ENCODE measurements at regions not wholly inside any gene's neighbourhood (a gene's known extent, or its start where the extent isn't known, plus 50 kb on each side); places are given as distances from the start of the nearest gene placed in this dataset.

- H2AFZ ChIP-seq (ENCODE audit: low read depth, low read length) = no peak overlapping the region
- CTCF ChIA-PET (ENCODE audit: low intra/inter-chr PET ratio) = no interaction called here
- POLR2A ChIA-PET = interaction anchor here (0.7 to 1.4 kb wide), 2 partner anchors 13 to 17 kb away, joined by 3 read pairs; no protein-coding TSS in a partner anchor
- no peak for TF ChIP-seq KDM5B (IDR thresholded peaks at IDR 0.05; ENCODE audit: insufficient replicate concordance, low read depth, low read length)
- TF ChIP-seq HOXB6 (CRISPR knock-in tag; IDR thresholded peaks at IDR 0.05; ENCODE audit: borderline replicate concordance) = no peak
- no peak for TF ChIP-seq DIDO1 (tag; IDR thresholded peaks at IDR 0.05; ENCODE audit: low read depth)
- TF ChIP-seq ZNF277 (CRISPR knock-in tag; IDR thresholded peaks at IDR 0.05; ENCODE audit: borderline replicate concordance) = no peak
- TF ChIP-seq ZNF263 (CRISPR knock-in tag; IDR thresholded peaks at IDR 0.05; ENCODE audit: borderline replicate concordance) = no peak
- no peak for TF ChIP-seq NR2C2 (CRISPR knock-in tag; IDR thresholded peaks at IDR 0.05)
- no peak for TF ChIP-seq NR2C2 (tag; IDR thresholded peaks at IDR 0.05)
- no peak for TF ChIP-seq NFATC3 (IDR thresholded peaks at IDR 0.05)
- TF ChIP-seq TRIM24 (IDR thresholded peaks at IDR 0.05) = no peak
- no peak for TF ChIP-seq CUX1 (CRISPR knock-in tag; IDR thresholded peaks at IDR 0.05)
- no peaks in the 10 kb centered on the region for H3K9me3 ChIP-seq (replicated peaks; ENCODE audit: control insufficient read depth, insufficient read depth, low read depth, low read length)
- BruUV-seq (replicated peaks) = no TSS peak
- H3K9me1 ChIP-seq (ENCODE audit: control insufficient read depth, insufficient read depth, low read length) = no peaks in the 10 kb centered on the region
- no peak overlapping the region for H3K9ac ChIP-seq (ENCODE audit: insufficient read depth in 1 of 2, low read depth in 2 of 2, low read length in 2 of 2)
- WGBS (ENCODE audit: insufficient coverage, low coverage, missing lambda C conversion rate) = 0% methylated on average over 1 of the region's 1 CpG
- H3K4me2 ChIP-seq (ENCODE audit: insufficient read depth, low read length) = no peak overlapping the region
- H3K4me1 ChIP-seq (replicated peaks in 1 of 2; ENCODE audit: control insufficient read depth in 2 of 2, insufficient read depth in 2 of 2, low read length in 2 of 2) = no peaks in the 10 kb centered on the region
- H3K4me3 ChIP-seq = no peak overlapping the region
- H3K27ac ChIP-seq (ENCODE audit: extremely low read depth, low read depth, low read length) = no peak overlapping the region
- H3K27me3 ChIP-seq (ENCODE audit: control insufficient read depth in 2 of 2, insufficient read depth in 2 of 2, low read length in 2 of 2) = no peaks in the 10 kb centered on the region; a peak in 1 of 5 replicates
- in situ Hi-C loops (cut with MboI) = no loop called here
- no peaks in the 10 kb centered on the region for H3K36me3 ChIP-seq (ENCODE audit: control insufficient read depth, insufficient read depth, low read length)
- intact Hi-C loops (cut with micrococcal nuclease) = no loop called here
- H3K79me2 ChIP-seq (ENCODE audit: control insufficient read depth, insufficient read depth, low read length) = no peaks in the 10 kb centered on the region
- H4K20me1 ChIP-seq (replicated peaks; ENCODE audit: control insufficient read depth, insufficient read depth, low read length) = no peaks in the 10 kb centered on the region
- ATAC-seq (no peak), DNase-seq (ENCODE audit: extremely low read depth in 1 of 4, low spot score in 3 of 4) (no peak), FAIRE-seq (no peak)
Observed at GRCh38 chr2:134002921-134003320, 251.0 kb upstream of the MGAT5 start.
